T1000 (cell line): ENCODE measurements at regions not wholly inside any gene's neighbourhood (a gene's known extent, or its start where the extent isn't known, plus 50 kb on each side); places are given as distances from the start of the nearest gene placed in this dataset.
"Not testable (repeated sequence)": the region's sequence is repeated elsewhere in the genome, so short reads cannot be mapped to it uniquely, and the experiment has no call there.

Experiments
- DNase-seq: peaks from one replicate; lab custom pipeline; 2025; ENCODE audit warnings: mixed read lengths; lab: John Stamatoyannopoulos, UW

DNA sequence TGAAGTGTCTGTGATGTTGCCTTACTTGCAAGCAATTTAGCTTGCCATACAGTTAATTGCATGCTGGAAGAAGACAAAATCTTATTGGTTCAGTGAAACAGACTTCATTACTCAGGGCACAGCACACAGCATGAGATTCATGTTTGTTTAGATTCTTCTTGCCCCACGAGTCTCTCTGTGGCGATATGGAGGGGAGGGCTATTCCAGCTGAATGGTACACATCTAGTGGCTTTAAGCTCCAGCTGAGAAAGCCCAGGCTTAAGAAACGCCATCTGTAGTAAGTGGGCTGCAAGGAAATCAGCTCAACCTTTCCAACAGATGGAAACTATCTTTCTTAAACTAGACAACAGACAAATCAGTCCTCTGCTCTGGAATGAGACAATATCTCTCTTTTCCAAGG lies 1022.0 kb downstream of the NCAM2 start:
- no peak for DNase-seq

DNA sequence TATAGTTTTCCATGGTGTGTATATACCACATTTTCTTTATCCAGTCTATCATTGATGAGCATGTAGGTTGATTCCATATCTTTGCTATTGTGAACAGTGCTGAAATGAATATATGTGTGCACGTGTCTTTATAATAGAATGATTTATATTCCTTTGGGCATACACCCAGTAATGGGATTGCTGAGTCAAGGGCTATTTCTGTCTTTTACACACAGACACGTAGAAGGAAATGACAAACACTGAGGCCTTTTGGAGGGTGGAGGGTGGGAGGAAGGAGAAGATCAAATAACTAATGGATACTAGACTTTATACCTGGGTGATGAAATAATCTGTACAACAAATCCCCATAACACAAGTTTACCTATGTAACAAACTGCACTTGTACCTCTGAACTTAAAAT lies 1025.7 kb downstream of the NCAM2 start:
- not testable (repeated sequence) for DNase-seq

DNA sequence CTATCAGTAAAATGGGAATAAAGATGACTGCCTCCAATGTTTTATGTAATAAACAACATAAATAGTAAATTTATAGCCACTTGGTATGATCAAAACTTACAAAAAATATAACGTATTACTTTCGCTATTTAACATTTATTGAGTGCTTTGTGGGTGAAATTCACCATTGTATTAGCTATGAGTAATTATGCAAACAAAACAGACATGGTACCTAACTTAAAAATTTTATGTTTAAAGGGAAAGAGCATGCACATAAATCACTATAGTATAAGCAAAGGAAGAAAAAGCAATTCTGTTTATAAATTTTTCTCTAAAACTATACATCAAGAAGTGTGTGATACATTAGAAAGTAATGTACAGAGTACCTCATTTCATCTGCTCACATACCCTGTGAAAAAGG lies 1046.2 kb downstream of the NCAM2 start:
- DNase-seq: no peak

DNA sequence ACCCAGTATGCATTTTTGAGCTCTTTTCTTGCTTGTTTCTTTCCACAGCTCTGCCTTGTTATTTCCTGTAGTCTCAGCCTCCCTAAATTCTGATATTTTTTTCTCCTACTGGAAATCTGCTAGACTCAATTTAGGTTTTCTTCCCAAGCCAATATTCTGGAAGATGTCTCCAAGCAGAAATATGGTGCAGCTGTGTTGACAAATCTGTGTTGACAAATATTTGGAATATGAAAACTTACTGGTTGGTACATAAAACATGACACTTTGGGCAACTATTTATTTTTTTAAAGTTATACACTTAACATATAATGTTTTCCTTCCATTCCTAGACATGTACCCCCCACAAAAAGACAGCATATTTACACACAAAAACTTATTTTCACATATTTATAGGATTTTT lies 1048.4 kb downstream of the NCAM2 start:
- no peak for DNase-seq

DNA sequence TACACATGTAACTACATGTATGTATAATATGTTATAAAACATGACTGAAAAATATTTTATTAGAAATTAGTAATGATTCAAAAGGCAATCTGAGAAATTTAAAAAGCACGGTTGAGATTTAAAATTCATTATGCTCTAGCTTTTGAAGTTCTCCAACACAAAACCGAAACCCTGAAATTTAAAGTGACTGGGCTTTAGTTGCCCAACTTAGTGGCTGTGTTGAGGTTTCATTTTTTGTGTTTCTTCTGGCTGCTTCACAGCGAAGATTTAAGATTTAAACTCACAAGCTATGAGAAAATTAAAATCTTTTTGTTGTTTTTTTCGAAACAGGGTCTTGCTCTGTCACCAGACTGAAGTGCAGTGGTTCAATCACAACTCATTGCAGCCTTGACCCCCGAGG lies 1058.7 kb downstream of the NCAM2 start:
- DNase-seq: no peak

DNA sequence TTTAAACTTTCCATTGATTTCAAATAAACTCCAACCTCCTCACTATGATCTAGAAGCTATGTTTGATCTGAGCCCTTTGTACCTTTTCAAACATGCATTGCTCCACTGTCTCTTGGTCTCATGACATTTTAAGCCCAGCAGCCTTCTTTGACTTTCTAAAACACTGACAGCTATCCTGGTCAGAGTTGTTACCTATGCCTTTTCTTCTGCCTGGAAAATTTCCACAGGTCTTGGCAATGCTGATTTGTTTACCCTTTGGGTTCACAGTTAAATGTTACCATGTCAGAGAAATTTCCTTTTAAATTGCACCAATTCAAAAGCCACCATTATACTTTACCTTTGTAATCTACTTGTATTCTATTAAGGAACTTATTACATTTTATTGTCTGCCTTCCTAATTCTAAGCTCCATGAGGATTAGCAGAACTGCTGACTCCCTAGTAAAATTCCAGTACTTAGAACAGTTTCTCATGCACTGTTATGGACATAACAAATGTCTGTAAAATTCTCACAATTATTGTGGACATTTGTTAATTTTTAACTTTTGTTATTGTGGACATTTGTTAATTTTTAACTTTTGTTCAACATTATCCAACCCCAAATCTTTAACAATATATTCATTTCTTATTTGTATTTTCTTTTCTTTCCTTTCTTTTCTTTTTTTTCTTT lies 1064.4 kb downstream of the NCAM2 start:
- DNase-seq: no peak

DNA sequence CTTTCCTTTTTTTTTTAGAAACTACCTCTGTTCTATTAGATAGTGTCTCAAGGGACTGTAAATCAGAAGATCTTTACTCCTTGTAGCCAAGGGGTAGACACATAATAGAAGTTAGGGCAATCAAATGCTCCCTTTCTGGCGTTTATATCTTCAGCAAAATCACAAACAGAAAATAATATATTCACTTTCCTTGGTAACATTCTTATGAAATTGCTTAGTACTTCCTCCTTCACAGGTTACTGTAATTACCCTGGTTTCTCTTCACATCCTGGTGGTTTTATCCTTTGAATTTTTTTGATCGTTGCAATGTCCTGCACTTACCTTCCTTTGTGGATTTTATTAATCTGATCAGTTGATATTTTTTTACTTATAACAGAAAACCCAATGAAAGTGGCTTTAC lies 1064.9 kb downstream of the NCAM2 start:
- no peak for DNase-seq

DNA sequence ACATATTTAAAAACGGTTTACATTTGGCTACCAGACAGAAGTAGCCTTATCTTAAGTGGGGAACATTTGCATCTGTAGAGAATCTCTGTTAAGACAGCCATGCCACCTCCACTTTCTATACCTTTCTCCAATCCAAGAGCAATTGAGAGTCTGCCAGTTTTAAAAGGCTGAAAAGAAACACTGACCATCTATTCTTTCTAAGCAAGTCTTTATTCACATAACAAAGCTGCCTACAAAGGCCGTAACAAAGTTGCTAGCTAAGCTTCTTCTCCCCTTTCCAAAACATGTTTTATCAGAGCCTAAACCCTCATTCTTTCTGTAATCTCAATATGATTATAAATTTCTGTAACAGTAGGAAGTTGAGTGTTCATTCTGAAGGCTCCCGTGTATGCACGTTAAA lies 1078.3 kb downstream of the NCAM2 start:
- no peak for DNase-seq

DNA sequence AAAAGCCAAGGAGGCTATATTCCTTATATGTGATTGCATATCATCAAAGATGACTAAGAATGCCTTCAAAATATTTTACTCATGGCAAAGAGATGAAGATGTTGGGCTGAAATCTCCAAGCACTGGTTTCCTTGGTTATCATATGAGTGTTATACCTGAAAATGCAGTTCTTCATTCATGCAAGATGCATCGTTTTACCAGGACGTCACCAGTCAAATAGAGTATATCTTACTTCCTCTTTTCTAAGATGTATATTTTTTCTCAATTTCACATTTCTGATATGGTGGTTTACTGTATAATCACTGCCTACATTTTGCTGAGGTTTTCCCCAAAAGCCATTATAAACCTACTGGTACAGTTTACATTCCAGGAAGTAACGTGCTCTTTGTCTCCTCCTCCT lies 1085.7 kb downstream of the NCAM2 start:
- DNase-seq: no peak

DNA sequence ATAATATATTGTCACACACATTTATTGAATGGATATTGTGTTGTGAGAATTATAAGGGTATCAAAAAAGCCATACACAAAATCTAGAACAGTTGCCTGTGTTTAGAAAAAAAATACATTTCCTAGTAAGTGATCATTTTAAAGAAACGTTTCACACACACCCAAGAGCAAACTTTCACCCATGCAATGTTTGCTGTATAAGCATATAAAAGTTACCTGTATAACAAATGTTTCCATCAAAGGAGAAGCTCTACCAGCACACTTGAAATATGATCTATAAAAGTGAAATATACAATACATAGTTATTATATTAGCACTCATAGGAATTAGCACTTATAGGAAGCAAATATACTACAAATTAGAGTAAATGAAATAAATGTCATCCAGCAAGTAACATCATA lies 1098.1 kb downstream of the NCAM2 start:
- no peak for DNase-seq

DNA sequence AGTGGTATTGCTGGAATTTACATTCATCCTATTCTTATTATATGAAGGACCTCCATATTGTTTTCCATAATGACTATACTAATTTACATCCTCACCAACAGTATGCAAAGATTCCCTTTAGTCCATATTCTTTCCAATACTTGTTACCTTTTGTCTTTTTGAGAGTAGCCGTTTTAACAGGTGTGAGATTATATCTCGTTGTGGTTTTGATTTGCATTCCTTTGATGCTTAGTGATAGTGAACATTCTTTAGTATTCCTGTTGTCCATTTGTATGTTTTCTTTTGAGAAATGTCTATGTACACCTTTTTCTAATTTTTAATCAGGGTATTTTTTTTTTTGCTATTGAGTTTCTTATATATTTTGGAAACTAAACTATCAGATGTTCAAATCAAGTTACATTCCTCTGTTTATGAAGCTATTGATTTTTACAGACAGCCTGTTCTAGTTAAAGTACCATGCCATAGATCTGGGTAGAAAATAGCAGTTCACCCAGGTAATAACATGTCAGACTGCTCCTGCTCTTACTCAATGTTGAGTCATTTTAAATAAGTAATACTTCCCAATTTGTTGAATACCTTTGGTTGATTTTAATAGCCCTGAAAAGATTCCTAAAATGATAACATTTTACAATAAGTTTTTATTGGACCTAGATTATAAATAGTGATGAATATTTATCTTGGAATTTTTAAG lies 1108.7 kb downstream of the NCAM2 start:
- DNase-seq: no peak

DNA sequence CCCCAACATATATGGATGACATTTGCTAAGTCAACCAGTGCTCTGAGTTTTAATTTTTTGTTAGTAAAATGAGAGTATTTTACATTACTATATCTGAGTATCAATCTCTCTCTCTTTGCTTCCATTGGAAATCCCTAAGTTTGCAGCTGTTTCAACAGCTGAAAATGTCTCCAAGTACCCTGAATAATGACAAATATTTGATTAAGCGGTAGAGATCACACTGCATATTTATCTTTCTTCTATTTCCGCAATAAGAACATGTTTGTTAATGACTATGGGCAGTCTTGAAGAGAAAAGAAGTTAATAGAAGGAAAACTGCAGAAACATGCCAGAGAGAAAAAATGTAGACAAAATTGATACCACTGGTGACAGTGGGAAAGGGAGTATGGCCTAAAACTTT lies 1117.5 kb downstream of the NCAM2 start:
- DNase-seq: no peak

DNA sequence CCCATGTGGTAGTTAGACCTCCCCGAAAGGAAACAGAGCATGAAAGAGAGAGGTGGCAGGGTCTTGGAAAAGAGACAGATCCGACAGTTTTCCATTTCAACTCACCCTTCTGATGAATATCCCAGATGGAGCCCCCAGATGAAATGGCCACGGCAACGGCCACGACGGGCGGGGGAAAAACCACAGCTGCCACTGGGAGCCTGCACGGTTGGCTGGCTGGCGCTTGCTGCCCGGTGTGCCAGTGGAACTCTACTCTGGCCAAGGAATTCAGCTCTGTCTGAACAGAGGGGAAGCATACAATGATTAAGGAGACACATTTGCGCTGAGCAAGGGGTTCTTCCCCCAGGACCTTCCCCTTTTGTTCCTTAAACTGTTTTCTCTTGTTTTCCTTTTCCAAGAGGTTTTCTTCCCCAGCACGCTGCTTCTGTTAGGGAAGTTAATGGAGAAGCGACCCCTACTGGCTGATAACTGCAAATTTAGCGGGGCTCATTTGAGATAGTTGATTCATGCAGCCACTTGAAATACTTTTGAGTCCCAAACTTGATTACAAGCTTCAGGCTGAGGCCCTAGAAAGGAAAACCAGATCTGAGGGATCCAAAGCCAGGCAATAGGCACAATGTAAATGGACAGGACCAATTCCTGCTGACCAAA lies 1122.5 kb downstream of the NCAM2 start:
- DNase-seq: no peak

DNA sequence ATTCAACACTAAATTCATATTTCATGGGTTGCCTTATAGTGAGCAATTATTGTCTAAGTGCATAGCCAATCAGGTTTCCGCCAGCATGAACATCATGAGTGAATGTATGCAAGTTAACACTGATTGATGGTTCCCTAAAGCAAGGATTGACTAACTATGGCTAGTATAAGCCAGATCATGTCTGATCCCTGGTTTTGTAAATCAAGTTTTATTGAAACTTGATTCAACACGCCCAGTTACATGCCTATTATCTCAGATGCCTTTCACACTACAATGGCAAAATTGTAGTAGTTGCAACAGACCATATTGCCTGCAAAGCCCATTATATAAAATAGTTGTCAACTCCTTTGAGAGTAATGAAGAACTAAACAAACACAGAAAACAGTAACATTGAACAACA lies 1127.4 kb downstream of the NCAM2 start:
- no peak for DNase-seq

DNA sequence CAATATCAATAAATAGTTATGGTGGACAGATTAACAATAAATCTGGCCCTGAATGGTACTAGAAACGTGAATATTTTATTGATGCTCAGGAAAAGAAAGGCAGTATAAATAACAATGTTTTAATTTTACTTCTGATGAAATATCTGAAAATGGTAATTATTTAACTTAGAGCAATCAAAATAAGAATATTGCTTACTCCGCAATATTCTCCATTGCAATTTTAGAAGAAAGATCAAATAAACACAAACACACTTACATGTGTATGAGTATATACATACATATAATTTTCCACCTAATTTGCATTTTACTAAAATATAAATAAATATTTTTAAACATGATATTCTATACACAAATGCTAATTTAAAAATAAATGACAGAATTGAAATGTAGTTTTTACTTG lies 1130.5 kb downstream of the NCAM2 start:
- no peak for DNase-seq

DNA sequence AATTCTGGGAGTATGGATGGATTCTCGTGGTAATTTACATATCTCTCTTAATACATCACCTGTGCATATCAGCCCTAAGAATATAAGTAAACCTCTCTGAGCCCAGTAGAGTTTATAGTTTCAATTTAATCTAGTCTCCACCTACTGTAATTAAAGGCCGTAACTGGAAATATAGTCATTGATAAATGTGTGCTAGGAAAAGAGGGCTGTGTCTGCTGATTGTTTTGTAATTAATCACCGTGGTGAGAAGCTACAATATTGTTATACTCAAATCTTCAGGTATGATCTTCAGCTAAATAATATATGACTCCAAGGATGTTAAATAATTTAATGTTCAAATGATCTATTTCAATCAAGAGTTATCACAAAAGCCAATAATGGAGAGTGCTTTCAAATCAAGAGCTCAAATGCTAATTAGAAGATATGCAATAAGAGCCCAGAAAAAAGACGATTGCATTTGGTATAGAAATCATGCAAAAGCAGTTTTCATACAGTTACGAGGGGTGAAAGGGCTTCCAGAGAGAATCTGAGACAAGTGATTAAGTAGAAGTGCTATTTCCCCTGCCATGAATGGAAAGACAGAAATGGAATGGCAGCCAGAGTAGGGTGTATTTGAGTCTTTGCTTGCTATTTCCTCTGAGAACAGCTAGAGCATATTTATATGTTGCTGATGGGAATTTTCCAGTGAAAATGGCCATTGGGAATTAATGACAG lies 1134.3 kb downstream of the NCAM2 start:
- DNase-seq: no peak

DNA sequence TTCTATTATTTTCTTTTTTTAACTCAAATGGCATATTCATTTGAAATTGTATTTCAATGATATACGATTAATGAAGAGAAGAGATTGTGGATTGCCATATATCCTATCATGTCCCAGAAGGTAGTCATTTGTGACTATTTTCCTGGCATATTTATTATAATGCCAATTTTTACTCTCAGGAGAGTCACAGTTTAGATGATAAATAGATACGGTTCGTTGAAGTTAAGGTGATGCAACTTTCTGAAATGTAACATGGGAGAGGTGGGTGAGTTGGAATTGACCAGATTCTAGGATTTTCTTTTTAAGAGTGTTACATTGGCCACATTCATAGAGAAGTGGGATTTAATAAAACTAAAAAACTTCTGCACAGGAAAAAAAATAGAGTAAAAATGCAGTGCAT lies 1138.5 kb downstream of the NCAM2 start:
- DNase-seq: no peak

DNA sequence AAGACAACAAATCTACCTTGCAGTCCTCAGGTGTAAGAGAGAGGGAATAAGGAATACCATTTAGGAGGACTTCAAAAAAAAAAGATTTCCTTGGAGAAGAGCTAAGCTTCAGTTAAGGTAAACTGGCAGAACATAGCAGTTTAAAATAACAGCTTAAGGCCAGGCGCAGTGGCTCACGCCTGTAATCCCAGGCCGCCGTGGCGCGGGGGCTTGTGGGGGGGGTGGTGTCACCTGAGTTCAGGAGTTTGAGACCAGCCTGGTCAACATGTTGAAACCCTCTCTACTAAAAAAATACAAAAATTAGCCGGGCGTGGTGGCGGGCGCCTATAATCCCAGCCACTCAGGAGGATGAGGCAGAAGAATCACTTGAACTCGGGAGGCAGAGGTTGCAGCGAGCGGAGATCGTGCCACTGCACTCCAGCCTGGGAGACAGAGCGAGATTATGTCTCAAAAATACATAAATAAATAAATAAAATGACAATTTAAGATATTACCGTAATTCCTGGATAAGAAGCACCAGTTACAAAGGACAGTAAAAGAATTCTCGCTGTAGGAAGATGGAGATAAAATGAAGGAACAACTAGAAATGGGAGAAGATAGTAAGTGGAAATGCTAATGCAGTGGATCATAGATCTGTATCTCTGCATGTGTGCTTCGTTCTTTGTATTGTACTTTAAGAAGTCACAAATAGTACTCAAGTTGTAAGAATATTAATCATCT lies 1140.2 kb downstream of the NCAM2 start:
- no peak for DNase-seq

DNA sequence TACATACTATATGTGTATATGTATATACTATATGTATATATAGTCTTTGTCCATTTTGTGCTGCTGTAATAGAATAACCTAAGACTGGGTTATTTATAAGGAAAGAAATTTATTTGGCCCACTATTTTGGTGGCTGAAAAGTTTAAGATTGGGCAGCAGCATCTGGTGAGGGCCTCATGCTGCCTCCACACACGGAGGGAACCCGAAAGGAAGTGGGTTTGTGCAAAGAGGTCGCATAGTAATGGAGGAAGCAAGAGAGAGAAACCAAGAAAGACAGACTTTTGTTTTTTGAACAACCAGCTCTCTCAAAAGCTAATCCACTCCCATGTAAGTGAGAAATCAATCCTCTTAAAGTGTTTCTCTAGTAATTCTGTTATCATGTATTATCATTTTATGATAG lies 1147.3 kb downstream of the NCAM2 start:
- DNase-seq: no peak

DNA sequence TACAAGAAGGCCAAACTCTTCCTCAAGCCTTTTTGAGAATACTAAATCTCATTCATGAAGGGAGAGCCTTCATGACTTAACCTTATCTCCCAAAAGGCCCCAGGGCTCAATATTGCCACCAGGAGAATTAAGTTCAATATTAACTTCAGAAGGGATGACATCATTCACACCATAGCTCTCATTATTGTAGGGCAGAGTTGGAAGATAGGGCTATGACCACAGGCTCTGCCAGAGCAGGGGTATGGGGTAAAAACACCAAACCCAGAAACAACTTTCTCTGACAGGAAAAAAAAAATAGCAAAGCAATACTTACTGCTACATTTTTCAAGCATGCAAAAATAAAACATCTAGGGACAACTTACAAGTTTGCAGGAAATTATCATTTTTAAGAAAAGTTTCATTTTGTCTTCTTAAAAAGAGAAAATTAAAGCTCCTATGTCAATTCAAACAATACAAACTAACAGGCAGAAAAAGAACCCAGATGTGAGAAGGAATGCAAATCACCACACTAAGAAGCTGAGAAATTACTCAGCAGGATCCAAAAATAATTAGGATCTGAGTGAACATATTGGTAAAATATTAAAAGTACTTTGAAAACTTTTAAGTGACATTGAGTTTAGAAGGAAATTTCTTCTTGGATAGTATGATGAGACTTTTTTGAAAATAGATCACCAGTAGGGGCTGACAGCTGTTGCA lies 1156.5 kb downstream of the NCAM2 start:
- no peak for DNase-seq

DNA sequence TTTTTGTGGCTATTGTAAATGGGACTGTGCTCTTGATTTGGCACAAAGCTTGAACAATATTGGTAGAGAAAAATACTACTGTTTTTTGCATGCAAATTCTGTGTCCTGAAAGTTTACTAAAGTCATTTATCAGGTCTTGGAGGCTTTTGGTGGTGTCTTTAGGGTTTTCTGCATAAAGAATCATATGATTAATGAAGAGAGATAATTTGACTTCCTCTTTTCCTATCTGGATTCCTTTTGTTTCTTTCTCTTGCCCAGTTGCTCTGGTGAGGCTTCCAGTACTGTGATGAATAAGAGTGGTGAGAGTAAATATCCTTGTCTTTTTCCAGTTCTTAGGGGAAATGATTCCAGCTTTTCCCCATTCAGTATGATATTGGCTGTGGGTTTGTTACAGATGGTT lies 1166.7 kb downstream of the NCAM2 start:
- no peak for DNase-seq

DNA sequence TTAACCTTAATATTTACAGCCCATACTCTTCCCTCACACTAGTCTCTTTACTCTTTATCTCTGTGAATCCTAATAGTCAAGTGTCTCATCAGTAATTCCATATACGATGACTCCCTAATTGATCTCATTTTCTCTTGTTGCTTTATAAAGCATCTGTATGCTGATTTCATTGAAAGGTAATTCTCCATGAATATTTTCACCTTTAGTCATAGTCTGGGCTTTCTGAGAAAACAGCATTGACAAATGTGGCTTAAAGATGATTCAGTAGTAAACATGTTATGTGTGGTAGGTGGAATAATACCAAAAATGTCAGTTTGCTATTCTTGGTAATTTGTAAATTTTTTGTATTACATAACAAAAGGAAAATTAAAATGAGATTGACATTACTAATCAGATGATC lies 1176.5 kb downstream of the NCAM2 start:
- no peak for DNase-seq
